Prostate gland (tissue), 2 donors: ENCODE measurements at regions not wholly inside any gene's neighbourhood (a gene's known extent, or its start where the extent isn't known, plus 50 kb on each side); places are given as distances from the start of the nearest gene placed in this dataset.

Experiments used
- CTCF ChIP-seq, 4 experiments: fragments of 200-600 bp in 2 of 4; fragments of 450-650 bp in 2 of 4; sonication (generic) in 2 of 4; IDR thresholded peaks; 1 replicate in 3 of 4; 2 replicates in 1 of 4; pipeline ENCODE4 v1.5.1; 2016 to 2019; ENCODE audit warnings: antibody characterized with exemption in 4 of 4, mild to moderate bottlenecking in 2 of 4, moderate library complexity in 2 of 4
- POLR2A ChIP-seq: fragments of 450-650 bp; IDR thresholded peaks from one replicate; pipeline ENCODE4 v1.6.1; 2016; ENCODE audit warnings: antibody characterized with exemption, mild to moderate bottlenecking
- POLR2AphosphoS5 ChIP-seq: sonication (generic); formaldehyde crosslinking; IDR thresholded peaks from one replicate; pipeline ENCODE4 v1.6.1; 2017; ENCODE audit warnings: antibody characterized with exemption

DNA sequence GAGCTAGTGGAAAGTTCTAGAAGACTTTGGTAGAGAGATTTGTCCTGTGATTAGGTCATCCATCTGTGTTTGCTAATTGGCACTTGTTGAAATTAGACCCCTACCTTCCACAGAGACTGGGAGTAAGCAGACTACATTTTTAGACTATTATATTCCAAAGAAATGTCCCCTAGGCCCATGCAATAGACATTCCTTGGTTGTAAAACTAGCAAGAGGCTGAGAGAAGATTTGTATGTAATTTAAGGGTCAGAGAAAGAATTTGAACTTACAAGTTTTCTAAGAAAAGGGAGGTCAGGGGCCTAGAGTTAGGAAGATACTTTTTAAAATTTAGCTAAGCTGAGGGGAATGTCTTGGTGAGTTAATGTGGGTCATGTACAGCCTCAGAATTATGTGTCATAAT is 470.7 kb upstream of the SLITRK1 start:
- TF ChIP-seq CTCF (IDR thresholded peaks at IDR 0.05) (no peak), POLR2AphosphoS5 (no peak), POLR2A (no peak)
